H1 (cell line): ENCODE measurements at regions not wholly inside any gene's neighbourhood (a gene's known extent, or its start where the extent isn't known, plus 50 kb on each side); places are given as distances from the start of the nearest gene placed in this dataset.

ENCODE experiments used
- CTCF ChIA-PET: fragments of 300-600 bp; sonication (Branson Sonifier 250); formaldehyde crosslinking; loops from one replicate; lab custom pipeline; 2021; ENCODE audit not compliant: partially characterized antibody; lab: Charles Lee
- POLR2A ChIA-PET: fragments of 300-600 bp; sonication (Branson Sonifier 250); formaldehyde crosslinking; loops from one replicate; lab custom pipeline; 2021; ENCODE audit warnings: inconsistent platforms; ENCODE audit not compliant: partially characterized antibody; lab: Charles Lee
- DNase-seq, 2 experiments: peaks; one replicate each; pipeline versions ENCODE4 v3.0.0 to v3.0.0-alpha.2; 2010 to 2022; ENCODE audit warnings: low spot score in 2 of 2, low read depth in 1 of 2, mixed read lengths in 1 of 2
- FAIRE-seq: peaks from 2 replicates; lab custom pipeline; 2011; peaks lifted over from hg19 to GRCh38; lab: Jason Lieb, UNC
- H2AFZ ChIP-seq: 2 replicates; pipeline ENCODE4 v1.8.1; 2012; ENCODE audit warnings: low read length, inconsistent platforms
- H2AK5ac ChIP-seq: 2 replicates; pipeline ENCODE4 v1.6.1; 2013; ENCODE audit warnings: low read depth, low read length
- H2BK120ac ChIP-seq: replicated peaks from 2 replicates; pipeline ENCODE3; 2013; ENCODE audit warnings: low read depth, low read length, inconsistent platforms
- H2BK12ac ChIP-seq: 2 replicates; pipeline ENCODE4 v1.6.1; 2013; ENCODE audit warnings: low read depth, low read length
- H2BK15ac ChIP-seq: 2 replicates; pipeline ENCODE4 v1.6.1; 2013; ENCODE audit warnings: low read length
- H2BK20ac ChIP-seq: 2 replicates; pipeline ENCODE4 v1.6.1; 2013; ENCODE audit warnings: low read length
- H2BK5ac ChIP-seq: 2 replicates; pipeline ENCODE4 v1.6.1; 2013; ENCODE audit warnings: low read depth, low read length
- H3K14ac ChIP-seq: 2 replicates; pipeline ENCODE4 v1.6.1; 2013; ENCODE audit warnings: inconsistent platforms; ENCODE audit not compliant: insufficient read length
- H3K18ac ChIP-seq: 2 replicates; pipeline ENCODE4 v1.6.1; 2013; ENCODE audit warnings: low read length; ENCODE audit errors: extremely low read depth
- H3K23ac ChIP-seq: 2 replicates; pipeline ENCODE4 v1.6.1; 2013; ENCODE audit warnings: inconsistent platforms; ENCODE audit not compliant: insufficient read length
- H3K23me2 ChIP-seq: 2 replicates; pipeline ENCODE4 v1.6.1; 2013; ENCODE audit warnings: low read depth, low read length
- H3K27ac ChIP-seq: 2 replicates; pipeline ENCODE4 v1.6.1; 2011; ENCODE audit warnings: low read depth, low read length, inconsistent platforms
- H3K27me3 ChIP-seq, 4 experiments: replicated peaks in 1 of 4; 1 replicate in 1 of 4; 2 replicates in 3 of 4; pipeline versions ENCODE4 v1.6.1 to v1.8.1; 2011 to 2013; ENCODE audit warnings: low read length in 3 of 4, mild to moderate bottlenecking in 3 of 4, inconsistent platforms in 2 of 4, mixed read lengths in 2 of 4, moderate library complexity in 1 of 4; ENCODE audit not compliant: control insufficient read depth in 3 of 4, insufficient read depth in 3 of 4; ENCODE audit errors: extremely low read depth in 1 of 4
- H3K36me3 ChIP-seq, 4 experiments: 2 replicates each; pipeline versions ENCODE4 v1.6.1 to v1.8.1; 2011 to 2013; ENCODE audit warnings: mild to moderate bottlenecking in 4 of 4, low read length in 3 of 4, moderate library complexity in 2 of 4, control low read depth in 1 of 4, inconsistent platforms in 1 of 4; ENCODE audit not compliant: insufficient read depth in 4 of 4, control insufficient read depth in 2 of 4
- H3K4ac ChIP-seq: replicated peaks from 2 replicates; pipeline ENCODE3; 2013; ENCODE audit warnings: low read length, low read depth, mixed read lengths, inconsistent platforms; ENCODE audit not compliant: insufficient read length
- H3K4me1 ChIP-seq, 4 experiments: replicated peaks in 1 of 4; 1 replicate in 1 of 4; 2 replicates in 3 of 4; pipeline versions ENCODE4 v1.6.1 to v1.8.1; 2011 to 2013; ENCODE audit warnings: low read length in 3 of 4, inconsistent platforms in 2 of 4, mixed read lengths in 1 of 4; ENCODE audit not compliant: insufficient read depth in 4 of 4, control insufficient read depth in 3 of 4
- H3K4me2 ChIP-seq, 2 experiments: 2 replicates each; pipeline versions ENCODE4 v1.6.1 to v1.8.1; 2011 to 2013; ENCODE audit warnings: low read depth in 2 of 2, low read length in 2 of 2, control low read depth in 1 of 2, inconsistent platforms in 1 of 2, mild to moderate bottlenecking in 1 of 2; ENCODE audit not compliant: insufficient read depth in 1 of 2
- H3K4me3 ChIP-seq, 4 experiments: fragments of 200-600, 300-600 bp in 1 of 4; sonication (generic), shearing (Covaris generic), sonication (Bioruptor Twin) in 1 of 4; 2 replicates each; pipeline versions ENCODE4 v1.5.1 to v1.8.1; 2011 to 2016; ENCODE audit warnings: low read length in 4 of 4, low read depth in 3 of 4, control low read depth in 2 of 4, inconsistent platforms in 2 of 4, mild to moderate bottlenecking in 2 of 4, mixed read lengths in 1 of 4, moderate library complexity in 1 of 4; ENCODE audit not compliant: insufficient read depth in 2 of 4; ENCODE audit errors: extremely low read depth in 1 of 4
- H3K56ac ChIP-seq: replicated peaks from 2 replicates; pipeline ENCODE3; 2013; ENCODE audit warnings: low read depth, mild to moderate bottlenecking, mixed read lengths, low read length, inconsistent platforms; ENCODE audit not compliant: insufficient read length
- H3K79me1 ChIP-seq: 2 replicates; pipeline ENCODE4 v1.6.1; 2013; ENCODE audit warnings: low read depth, low read length, control low read depth
- H3K79me2 ChIP-seq, 2 experiments: 2 replicates each; pipeline versions ENCODE4 v1.6.1 to v1.8.1; 2012 to 2013; ENCODE audit warnings: low read length in 2 of 2, mild to moderate bottlenecking in 2 of 2, inconsistent platforms in 1 of 2; ENCODE audit not compliant: insufficient read depth in 2 of 2, control insufficient read depth in 1 of 2
- H3K9ac ChIP-seq, 4 experiments: replicated peaks in 1 of 4; 1 replicate in 1 of 4; 2 replicates in 3 of 4; pipeline versions ENCODE4 v1.6.1 to v1.8.1; 2011 to 2013; ENCODE audit warnings: low read depth in 3 of 4, low read length in 3 of 4, control low read depth in 2 of 4, mild to moderate bottlenecking in 2 of 4, moderate library complexity in 2 of 4, inconsistent platforms in 1 of 4; ENCODE audit errors: extremely low read depth in 1 of 4
- H3K9me3 ChIP-seq, 2 experiments: 2 replicates each; pipeline versions ENCODE4 v1.6.1 to v1.8.1; 2012 to 2013; ENCODE audit warnings: mild to moderate bottlenecking in 2 of 2, moderate library complexity in 2 of 2, control low read depth in 1 of 2, inconsistent platforms in 1 of 2, low read depth in 1 of 2, low read length in 1 of 2, mixed read lengths in 1 of 2; ENCODE audit not compliant: insufficient read depth in 2 of 2
- H4K20me1 ChIP-seq, 2 experiments: replicated peaks in 1 of 2; 2 replicates each; pipeline versions ENCODE3 to v1.8.1; 2011 to 2013; ENCODE audit warnings: inconsistent platforms in 2 of 2, low read length in 2 of 2, mild to moderate bottlenecking in 1 of 2; ENCODE audit not compliant: insufficient read depth in 2 of 2, control insufficient read depth in 1 of 2
- H4K5ac ChIP-seq: 2 replicates; pipeline ENCODE4 v1.6.1; 2013; ENCODE audit warnings: low read length, low read depth, mixed read lengths, inconsistent platforms; ENCODE audit not compliant: insufficient read length
- H4K8ac ChIP-seq: 2 replicates; pipeline ENCODE4 v1.8.0; 2013; ENCODE audit warnings: mild to moderate bottlenecking, moderate library complexity, low read length, inconsistent platforms; ENCODE audit not compliant: insufficient read depth; ENCODE audit errors: extremely low read depth
- H4K91ac ChIP-seq: replicated peaks from 2 replicates; pipeline ENCODE3; 2013; ENCODE audit warnings: low read length, mixed read lengths, inconsistent platforms; ENCODE audit not compliant: insufficient read length
- BRCA1 ChIP-seq: IDR thresholded peaks from 2 replicates; pipeline ENCODE4 v1.6.1; 2012; ENCODE audit warnings: low read depth, low read length, improper control_type of control experiment
- CBX8 ChIP-seq: fragments of 300-800, 300-1000 bp; sonication (generic); IDR thresholded peaks from 2 replicates; pipeline ENCODE4 v1.7.1; 2016; ENCODE audit warnings: low read depth, low read length, borderline replicate concordance
- CHD2 ChIP-seq: IDR thresholded peaks from 2 replicates; pipeline ENCODE4 v1.6.1; 2012; ENCODE audit warnings: low read length, improper control_type of control experiment
- CTBP2 ChIP-seq: IDR thresholded peaks from 2 replicates; pipeline ENCODE4 v1.7.0; 2011; ENCODE audit warnings: borderline replicate concordance, mild to moderate bottlenecking, moderate library complexity, mixed read lengths, low read length; ENCODE audit not compliant: insufficient read depth, insufficient read length
- FOSL1 ChIP-seq: IDR thresholded peaks from 2 replicates; pipeline ENCODE4 v1.6.1; 2011; ENCODE audit warnings: mild to moderate bottlenecking, low read depth, low read length, moderate library complexity; ENCODE audit not compliant: insufficient read depth
- GTF2F1 ChIP-seq: IDR thresholded peaks from 2 replicates; pipeline ENCODE4 v1.6.1; 2012; ENCODE audit warnings: low read depth, low read length, improper control_type of control experiment, borderline replicate concordance
- KDM5A ChIP-seq: fragments of 200-600 bp; IDR thresholded peaks from 2 replicates; pipeline ENCODE4 v1.7.1; 2012; ENCODE audit warnings: mild to moderate bottlenecking, low read length, inconsistent platforms, mixed read lengths
- POLR2A ChIP-seq, 2 experiments: IDR thresholded peaks; 1 replicate in 1 of 2; 2 replicates in 1 of 2; pipeline ENCODE4 v1.6.1; 2011; ENCODE audit warnings: low read depth in 2 of 2, low read length in 2 of 2, mild to moderate bottlenecking in 2 of 2; ENCODE audit errors: control extremely low read depth in 1 of 2
- POLR2AphosphoS5 ChIP-seq: IDR thresholded peaks from 2 replicates; pipeline ENCODE4 v1.6.1; 2011; ENCODE audit warnings: low read depth, low read length
- WGBS, 2 experiments: shearing (Covaris generic) in 1 of 2; methylation state at CpG; one replicate each; pipeline versions ENCODE4 v1.1.6 to v1.1.7; 2013 to 2015; ENCODE audit warnings: low lambda C conversion rate in 2 of 2, mixed read lengths in 2 of 2, inconsistent platforms in 1 of 2, low coverage in 1 of 2, missing lambda C conversion rate in 1 of 2; ENCODE audit not compliant: insufficient replicate concordance in 2 of 2, insufficient coverage in 1 of 2, insufficient read length in 1 of 2; ENCODE audit errors: extremely low coverage in 1 of 2, missing lambda C conversion rate in 1 of 2; 5-methylcytosine and 5-hydroxymethylcytosine counted together

GRCh38 chr16:86708431-86708830, 130.1 kb downstream of the FOXL1 start (continued):
- no peak for TF ChIP-seq BRCA1

- no peak overlapping the region for H2BK15ac ChIP-seq
- H3K4me1 ChIP-seq: peaks cover 0 to 2% (median 0%) of the 10 kb centered on the region in 4 experiments; a peak in 1 of 7 replicates
- H2BK20ac ChIP-seq: no peak overlapping the region
- H3K27me3 ChIP-seq: no peaks in the 10 kb centered on the region
- DNase-seq (no peak), FAIRE-seq (no peak)
- H3K56ac ChIP-seq: no peak overlapping the region
- no peak overlapping the region for H3K4ac ChIP-seq
- ChIA-PET POLR2A (no interaction called here), CTCF (interaction anchor here (1.0 to 2.1 kb wide), 2 partner anchors 9 to 47 kb away, joined by 4 to 7 read pairs; no protein-coding TSS in a partner anchor)
- no peak overlapping the region for H2BK5ac ChIP-seq
- no peaks in the 10 kb centered on the region for H3K9me3 ChIP-seq
- H2BK12ac ChIP-seq: no peak overlapping the region
- no peaks in the 10 kb centered on the region for H3K23me2 ChIP-seq
- H3K79me2 ChIP-seq: no peaks in the 10 kb centered on the region
- no peak overlapping the region for H2BK120ac ChIP-seq
- H4K8ac ChIP-seq: no peak overlapping the region
- H3K4me3 ChIP-seq: no peak overlapping the region
- H3K27ac ChIP-seq: no peak overlapping the region
- H3K9ac ChIP-seq: no peak overlapping the region
- 97% methylated on average over 3 of the region's 3 CpGs; no CpG with 5 or more reads in 1 of the 2 experiments for WGBS, 2 experiments
- no peak overlapping the region for H2AK5ac ChIP-seq
- no peaks in the 10 kb centered on the region for H3K36me3 ChIP-seq
- no peak overlapping the region for H4K5ac ChIP-seq
- no peak overlapping the region for H3K23ac ChIP-seq
- H3K4me2 ChIP-seq: no peak overlapping the region
- no peak overlapping the region for H2AFZ ChIP-seq
- H3K18ac ChIP-seq: no peak overlapping the region
- H4K20me1 ChIP-seq: no peaks in the 10 kb centered on the region
- H3K79me1 ChIP-seq: no peaks in the 10 kb centered on the region
- no peak overlapping the region for H4K91ac ChIP-seq
- H3K14ac ChIP-seq: no peak overlapping the region
- TF ChIP-seq CHD2 (no peak), POLR2A (IDR thresholded peaks at IDR 0.05; ENCODE audit: control extremely low read depth in 1 of 2, low read depth in 2 of 2, low read length in 2 of 2) (no peak), CTBP2 (no peak), CBX8 (no peak), KDM5A (no peak), GTF2F1 (no peak), FOSL1 (no peak), POLR2AphosphoS5 (no peak)
These were observed 130.8 kb downstream of the FOXL1 start for GRCh38 chr16:86709103-86709502.
